PC-3 (cell line): ENCODE measurements at regions not wholly inside any gene's neighbourhood (a gene's known extent, or its start where the extent isn't known, plus 50 kb on each side); places are given as distances from the start of the nearest gene placed in this dataset.
"Not testable (repeated sequence)": the region's sequence is repeated elsewhere in the genome, so short reads cannot be mapped to it uniquely, and the experiment has no call there.

Experiments
- ATAC-seq: fragments of 200-7000 bp; cut with Tn5 transposase; 2 replicates; pipeline ENCODE4 v1.9.1; 2020; ENCODE audit warnings: mild to moderate bottlenecking, moderate library complexity
- BruUV-seq: library from RNA; stranded (reverse); fragments of 400-500 nt; replicated peaks from 2 replicates; lab custom pipeline; 2021; lab: Mats Ljungman, UMichigan
- CTCF ChIA-PET: fragments of 300-600 bp; sonication (Branson Sonifier 250); formaldehyde crosslinking; loops from one replicate; lab custom pipeline; 2022; ENCODE audit warnings: antibody characterized with exemption; lab: Charles Lee
- POLR2A ChIA-PET: fragments of 300-600 bp; sonication (Branson Sonifier 250); formaldehyde crosslinking; loops from one replicate; lab custom pipeline; 2022; ENCODE audit warnings: antibody characterized with exemption; ENCODE audit not compliant: unreplicated experiment; lab: Charles Lee
- DNase-seq: peaks from one replicate; pipeline ENCODE4 v3.0.0-alpha.2; 2015
- H2AFZ ChIP-seq: fragments of 300-600 bp; sonication (generic); 2 replicates; pipeline ENCODE4 v1.6.0; 2016; ENCODE audit warnings: antibody characterized with exemption, low read length
- H3F3A ChIP-seq: fragments of 300-600 bp; sonication (generic); one replicate; pipeline ENCODE4 v1.6.0; 2017; ENCODE audit warnings: antibody characterized with exemption, low read length, control low read depth, mild to moderate bottlenecking; ENCODE audit not compliant: unreplicated experiment
- H3K27ac ChIP-seq: fragments of 300-600 bp; sonication (generic); 2 replicates; pipeline ENCODE4 v1.5.1; 2016; ENCODE audit warnings: mild to moderate bottlenecking, low read length
- H3K27me3 ChIP-seq: fragments of 300-600 bp; sonication (generic); 2 replicates; pipeline ENCODE4 v1.6.1; 2016; ENCODE audit warnings: low read length, mixed read lengths
- H3K36me3 ChIP-seq: fragments of 300-600 bp; sonication (generic); 2 replicates; pipeline ENCODE4 v1.6.1; 2016; ENCODE audit warnings: low read depth, mixed run types, low read length, mixed read lengths
- H3K4me1 ChIP-seq: fragments of 300-600 bp; sonication (generic); 2 replicates; pipeline ENCODE4 v1.5.1; 2016; ENCODE audit warnings: low read length; ENCODE audit not compliant: insufficient read depth
- H3K4me2 ChIP-seq: fragments of 300-600 bp; sonication (generic); 2 replicates; pipeline ENCODE4 v1.6.0; 2016; ENCODE audit warnings: low read length
- H3K4me3 ChIP-seq: fragments of 300-600 bp; sonication (generic); 2 replicates; pipeline ENCODE4 v1.5.1; 2016; ENCODE audit warnings: mild to moderate bottlenecking, low read length, mixed read lengths
- H3K79me2 ChIP-seq: fragments of 300-600 bp; sonication (generic); 2 replicates; pipeline ENCODE4 v1.6.1; 2017; ENCODE audit warnings: low read length, mixed read lengths
- H3K9ac ChIP-seq: fragments of 300-600 bp; sonication (generic); 2 replicates; pipeline ENCODE4 v1.6.0; 2016; ENCODE audit warnings: mild to moderate bottlenecking, low read length
- H3K9me2 ChIP-seq: fragments of 300-600 bp; sonication (generic); replicated peaks from 2 replicates; pipeline ENCODE4 v1.6.1; 2016; ENCODE audit warnings: mixed run types, low read length, mixed read lengths
- H3K9me3 ChIP-seq: fragments of 300-600 bp; sonication (generic); 2 replicates; pipeline ENCODE4 v1.6.1; 2016; ENCODE audit warnings: low read length, mixed read lengths
- H4K20me1 ChIP-seq: fragments of 300-600 bp; sonication (generic); 2 replicates; pipeline ENCODE4 v1.6.1; 2016; ENCODE audit warnings: low read length, mixed read lengths
- intact Hi-C: fragments of 100-400 bp; cut with micrococcal nuclease; formaldehyde crosslinking; loops from 2 replicates; pipeline ENCODE4 v1.9.0; 2023

DNA sequence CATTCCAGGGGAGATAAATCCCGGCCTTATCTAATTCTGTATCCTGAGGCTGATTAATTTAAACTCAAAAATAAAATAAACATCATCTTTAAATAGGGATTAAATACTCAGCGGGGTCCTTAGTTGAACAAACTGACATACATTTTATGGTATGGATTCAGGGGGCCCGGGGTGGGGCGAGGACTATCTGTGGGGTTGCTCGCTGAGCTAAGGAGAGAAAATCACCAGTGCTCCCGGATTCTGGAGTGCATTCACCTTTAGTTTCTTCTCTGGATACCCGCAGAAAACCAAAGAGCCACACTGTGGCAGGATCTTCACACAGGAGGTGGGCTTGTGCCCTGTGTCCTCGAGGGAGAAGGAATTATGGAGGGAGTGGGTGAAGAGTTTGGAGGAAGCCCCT, 3949.9 kb upstream of the OR11H1 start:
- H3F3A ChIP-seq, H4K20me1 ChIP-seq, H3K4me1 ChIP-seq, H3K27ac ChIP-seq, H3K27me3 ChIP-seq, intact Hi-C loops, BruUV-seq, H3K36me3 ChIP-seq, H2AFZ ChIP-seq, CTCF ChIA-PET, H3K79me2 ChIP-seq, H3K9me3 ChIP-seq, ATAC-seq, POLR2A ChIA-PET, H3K9me2 ChIP-seq, H3K9ac ChIP-seq, H3K4me3 ChIP-seq, DNase-seq, H3K4me2 ChIP-seq: not testable (repeated sequence)

- BruUV-seq, DNase-seq, H3F3A ChIP-seq, H4K20me1 ChIP-seq, H3K4me3 ChIP-seq, H3K4me1 ChIP-seq, H3K9ac ChIP-seq, H3K9me3 ChIP-seq, H3K4me2 ChIP-seq, ATAC-seq, H3K27ac ChIP-seq, H3K79me2 ChIP-seq, H3K27me3 ChIP-seq, intact Hi-C loops, CTCF ChIA-PET, H2AFZ ChIP-seq, POLR2A ChIA-PET, H3K36me3 ChIP-seq, H3K9me2 ChIP-seq: not testable (repeated sequence)
These were observed 3949.4 kb upstream of the OR11H1 start for GRCh38 chr22:11578551-11578950.

DNA sequence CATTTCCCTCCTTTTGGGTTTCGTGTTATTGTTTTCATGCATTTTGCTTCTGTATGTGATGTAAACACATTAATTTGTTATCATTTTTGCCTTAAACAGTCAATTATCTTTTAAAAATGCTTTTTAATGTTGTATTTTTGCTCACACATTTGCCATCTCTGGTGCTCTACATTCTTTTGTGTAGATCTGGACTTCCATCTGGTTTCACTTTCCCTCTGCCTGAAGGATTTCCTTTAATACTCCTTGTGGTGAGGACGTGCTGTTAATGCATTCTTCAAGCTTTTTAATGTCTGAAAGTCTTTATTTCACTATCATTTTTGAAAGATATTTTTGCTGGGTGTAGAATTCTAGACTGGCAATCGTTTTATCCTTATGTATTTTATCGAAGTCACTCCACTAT, 3945.9 kb upstream of the OR11H1 start:
- H4K20me1 ChIP-seq, H3K9me3 ChIP-seq, H2AFZ ChIP-seq, H3K9me2 ChIP-seq, H3K27me3 ChIP-seq, H3K36me3 ChIP-seq, POLR2A ChIA-PET, intact Hi-C loops, ATAC-seq, CTCF ChIA-PET, H3K4me2 ChIP-seq, H3K79me2 ChIP-seq, H3F3A ChIP-seq, BruUV-seq, DNase-seq, H3K27ac ChIP-seq, H3K9ac ChIP-seq, H3K4me1 ChIP-seq, H3K4me3 ChIP-seq: not testable (repeated sequence)

- H3K9me2 ChIP-seq, H3K27me3 ChIP-seq, CTCF ChIA-PET, H3K9me3 ChIP-seq, H3K4me1 ChIP-seq, H3K4me3 ChIP-seq, H3K36me3 ChIP-seq, H4K20me1 ChIP-seq, H2AFZ ChIP-seq, H3F3A ChIP-seq, H3K27ac ChIP-seq, DNase-seq, H3K4me2 ChIP-seq, H3K9ac ChIP-seq, POLR2A ChIA-PET, ATAC-seq, BruUV-seq, H3K79me2 ChIP-seq, intact Hi-C loops: not testable (repeated sequence)
These were observed 3943.8 kb upstream of the OR11H1 start for GRCh38 chr22:11584231-11584630.

DNA sequence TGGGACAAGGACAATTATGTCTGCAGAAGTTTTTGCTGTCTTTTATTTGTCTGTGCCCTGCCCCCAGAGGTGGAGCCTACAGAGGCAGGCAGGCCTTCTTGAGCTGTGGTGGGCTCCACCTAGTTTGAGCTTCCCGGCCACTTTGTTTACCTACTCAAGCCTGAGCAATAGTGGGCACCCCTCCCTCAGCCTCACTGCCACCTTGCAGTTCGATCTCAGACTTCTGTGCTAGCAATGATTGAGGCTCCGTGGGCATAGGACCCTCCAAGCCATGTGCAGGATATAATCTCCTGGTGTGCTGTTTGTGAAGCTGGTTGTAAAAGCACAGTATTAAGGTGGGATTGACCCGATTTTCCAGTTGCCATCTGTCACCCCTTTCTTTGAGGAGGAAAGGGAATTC, 3933.4 kb upstream of the OR11H1 start:
- H3K27me3 ChIP-seq, H3K9me3 ChIP-seq: not testable (repeated sequence)

More for the DNA sequence above, 3933.4 kb upstream of the OR11H1 start:
- POLR2A ChIA-PET, H2AFZ ChIP-seq, H4K20me1 ChIP-seq, H3K36me3 ChIP-seq, H3K4me3 ChIP-seq, H3K4me2 ChIP-seq, ATAC-seq, H3F3A ChIP-seq, DNase-seq, BruUV-seq, H3K4me1 ChIP-seq, intact Hi-C loops, H3K79me2 ChIP-seq, CTCF ChIA-PET, H3K9me2 ChIP-seq, H3K27ac ChIP-seq, H3K9ac ChIP-seq: not testable (repeated sequence)
